Left colon (tissue), 2 donors: ENCODE measurements at regions not wholly inside any gene's neighbourhood (a gene's known extent, or its start where the extent isn't known, plus 50 kb on each side); places are given as distances from the start of the nearest gene placed in this dataset.
"Not testable (repeated sequence)": the region's sequence is repeated elsewhere in the genome, so short reads cannot be mapped to it uniquely, and the experiment has no call there.

Experiments used
- ATAC-seq: fragments of 200-7000 bp; cut with Tn5 transposase; one replicate; pipeline ENCODE4 v1.9.1; 2020; ENCODE audit warnings: mild to moderate bottlenecking, moderate library complexity
- DNase-seq, 2 donors: peaks; one replicate each; pipeline ENCODE4 v3.0.0-alpha.2; 2020
- intact Hi-C, 2 donors: fragments of 100-400 bp; cut with DNase I in 1 of 2; cut with micrococcal nuclease in 1 of 2; formaldehyde crosslinking; loops; one replicate each; pipeline versions ENCODE4 v1.11.2 to v1.14.0; 2022; cut with DNase I, micrococcal nuclease
- microRNA-seq, 2 donors: library from miRNA; unstranded; fragments of <30 nt; microRNA quantifications; one replicate each; pipeline versions ENCODE4 v1.1.0 to v1.2.0, GENCODE V29; 2020
- donor health status: DM: no; HTN: no; CAD: no.
- donor health status: DM: yes; HTN: yes; CAD: no.

GRCh38 chr9:93776873-93777272, 178.3 kb downstream of the BARX1 start:
- intact Hi-C loops = loop anchor here in 1 of 2 donors (5.0 kb wide), 1 partner anchor 60 kb away; no protein-coding TSS in a partner anchor
- ATAC-seq (no peak), DNase-seq (no peak)

- ATAC-seq = no peak
Observed at GRCh38 chr9:93776256-93776655, 178.9 kb downstream of the BARX1 start.

GRCh38 chr9:93774331-93775102, 180.6 kb downstream of the BARX1 start:
- ATAC-seq (no peak), DNase-seq (no peak)
- intact Hi-C loops = loop anchor here in 1 of 2 donors (5.0 kb wide), 1 partner anchor 57 kb away; no protein-coding TSS in a partner anchor

More at GRCh38 chr9:93776256-93776655, 178.9 kb downstream of the BARX1 start:
- DNase-seq = no peak
- intact Hi-C loops = loop anchor here in 1 of 2 donors (5.0 kb wide), 1 partner anchor 59 kb away; no protein-coding TSS in a partner anchor

GRCh38 chr9:93771276-93771675, 183.9 kb downstream of the BARX1 start:
- DNase-seq (no peak), ATAC-seq (no peak)
- intact Hi-C loops = no loop called here

- DNase-seq (no peak), ATAC-seq (no peak)
- intact Hi-C loops = no loop called here
Observed at GRCh38 chr9:93761822-93762221, 185.4 kb downstream of the PHF2 start.

GRCh38 chr9:93750045-93750444, 173.7 kb downstream of the PHF2 start:
- intact Hi-C loops = no loop called here
- ATAC-seq (no peak), DNase-seq (no peak)

GRCh38 chr9:93748827-93749226, 172.4 kb downstream of the PHF2 start:
- DNase-seq, intact Hi-C loops, ATAC-seq: not testable (repeated sequence)

GRCh38 chr9:93731963-93732362, 155.6 kb downstream of the PHF2 start:
- DNase-seq (no peak), ATAC-seq (no peak)
- intact Hi-C loops = no loop called here

GRCh38 chr9:93730648-93731047, 154.3 kb downstream of the PHF2 start:
- no peak for DNase-seq
- intact Hi-C loops = no loop called here
- no peak for ATAC-seq

GRCh38 chr9:93730217-93730616, 153.8 kb downstream of the PHF2 start:
- DNase-seq = no peak
- intact Hi-C loops = no loop called here
- no peak for ATAC-seq

Small RNA genes in the stretch of these regions (microRNA-seq; reads per million reads assigned to microRNA genes)
- gene MIR4291 = 0 reads per million in 2 donors
